Hepatocyte (in vitro differentiated cells): ENCODE measurements at regions not wholly inside any gene's neighbourhood (a gene's known extent, or its start where the extent isn't known, plus 50 kb on each side); places are given as distances from the start of the nearest gene placed in this dataset.

Experiments
- DNase-seq: peaks from one replicate; pipeline ENCODE4 v3.0.0-alpha.2; 2016; ENCODE audit warnings: low spot score
- H2AFZ ChIP-seq: fragments of 200-600 bp; sonication (generic); 2 replicates; pipeline ENCODE4 v1.6.0; 2016; ENCODE audit warnings: antibody characterized with exemption, mild to moderate bottlenecking
- H3K27ac ChIP-seq: fragments of 200-600 bp; sonication (generic); 2 replicates; pipeline ENCODE4 v1.5.1; 2016; ENCODE audit warnings: mild to moderate bottlenecking
- H3K27me3 ChIP-seq: fragments of 200-600 bp; sonication (generic); 2 replicates; pipeline ENCODE4 v1.6.1; 2016
- H3K36me3 ChIP-seq: fragments of 200-600 bp; sonication (generic); replicated peaks from 2 replicates; pipeline ENCODE4 v1.5.1; 2016; ENCODE audit warnings: low read depth; ENCODE audit not compliant: insufficient read depth
- H3K4me1 ChIP-seq: fragments of 200-600 bp; sonication (generic); 2 replicates; pipeline ENCODE4 v1.5.1; 2016; ENCODE audit warnings: mild to moderate bottlenecking, moderate library complexity; ENCODE audit not compliant: insufficient read depth
- H3K4me2 ChIP-seq: fragments of 200-600 bp; sonication (generic); 2 replicates; pipeline ENCODE4 v1.6.0; 2016
- H3K4me3 ChIP-seq: fragments of 200-600 bp; sonication (generic); 2 replicates; pipeline ENCODE4 v1.5.1; 2016; ENCODE audit warnings: mild to moderate bottlenecking
- H3K79me2 ChIP-seq: fragments of 200-600 bp; sonication (generic); 2 replicates; pipeline ENCODE4 v1.6.0; 2017; ENCODE audit warnings: mild to moderate bottlenecking
- H3K9me2 ChIP-seq: fragments of 200-600 bp; sonication (generic); replicated peaks from 2 replicates; pipeline ENCODE4 v1.6.0; 2017; ENCODE audit warnings: mild to moderate bottlenecking; ENCODE audit not compliant: insufficient read depth
- H3K9me3 ChIP-seq: fragments of 200-600 bp; sonication (generic); 2 replicates; pipeline ENCODE4 v1.5.1; 2016; ENCODE audit warnings: low read depth, mild to moderate bottlenecking
- H4K20me1 ChIP-seq: fragments of 200-600 bp; sonication (generic); 2 replicates; pipeline ENCODE4 v1.6.0; 2016; ENCODE audit warnings: mild to moderate bottlenecking; ENCODE audit not compliant: insufficient read depth, poor library complexity, severe bottlenecking
- CTCF ChIP-seq: fragments of 200-600 bp; sonication (generic); IDR thresholded peaks from 2 replicates; pipeline ENCODE4 v1.5.1; 2016; ENCODE audit warnings: antibody characterized with exemption, mild to moderate bottlenecking; ENCODE audit not compliant: poor library complexity
- EZH2 ChIP-seq: fragments of 200-600 bp; sonication (generic); IDR thresholded peaks from 2 replicates; pipeline ENCODE4 v1.6.1; 2016; ENCODE audit warnings: antibody characterized with exemption, mild to moderate bottlenecking, borderline replicate concordance
- EZH2phosphoT487 ChIP-seq: fragments of 200-600 bp; sonication (generic); IDR thresholded peaks from one replicate; pipeline ENCODE4 v1.6.1; 2018; ENCODE audit warnings: antibody characterized with exemption, mild to moderate bottlenecking, low read depth, moderate library complexity; ENCODE audit not compliant: unreplicated experiment, severe bottlenecking
- WGBS: methylation state at CpG from one replicate; pipeline ENCODE4 v1.1.6; 2016; ENCODE audit warnings: low lambda C conversion rate; ENCODE audit errors: missing lambda C conversion rate; 5-methylcytosine and 5-hydroxymethylcytosine counted together

DNA sequence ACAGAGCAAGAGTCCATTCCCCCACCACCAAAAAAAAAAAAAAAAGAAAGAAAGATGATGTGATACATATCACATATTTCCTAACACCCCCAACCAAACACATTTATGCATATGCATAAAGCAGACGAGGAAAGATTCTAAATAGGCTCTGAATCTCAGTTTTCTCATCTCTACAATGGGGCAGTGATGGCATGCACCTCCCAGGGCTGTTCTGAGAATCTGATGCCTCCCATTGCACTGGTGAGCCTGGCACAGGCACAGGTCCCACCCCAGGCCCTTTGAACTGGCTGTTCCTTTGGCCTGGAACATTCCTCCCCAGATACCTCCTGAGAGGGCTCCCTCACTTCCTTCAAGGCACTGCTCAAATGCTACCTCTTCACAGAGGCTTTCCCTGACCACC, 116.5 kb downstream of the C9orf50 start:
- Histone ChIP-seq H4K20me1 (no peaks in the 10 kb centered on the region), H2AFZ (no peak overlapping the region), H3K79me2 (no peaks in the 10 kb centered on the region), H3K9me3 (no peaks in the 10 kb centered on the region), H3K27me3 (no peaks in the 10 kb centered on the region), H3K4me1 (peaks cover 18% of the 10 kb centered on the region), H3K4me2 (no peak overlapping the region), H3K36me3 (no peaks in the 10 kb centered on the region), H3K27ac (no peak overlapping the region), H3K4me3 (no peak overlapping the region), H3K9me2 (no peaks in the 10 kb centered on the region)
- TF ChIP-seq EZH2phosphoT487 (no peak), EZH2 (no peak), CTCF (no peak)
- whole genome bisulfite sequencing, result 94% methylated on average over 1 of the region's 1 CpG
- DNase-seq, result no peak

- Histone ChIP-seq H3K36me3 (no peaks in the 10 kb centered on the region), H3K9me2 (no peaks in the 10 kb centered on the region), H3K4me3 (no peak overlapping the region), H3K9me3 (no peaks in the 10 kb centered on the region), H3K27me3 (no peaks in the 10 kb centered on the region), H4K20me1 (no peaks in the 10 kb centered on the region), H3K79me2 (peaks cover 7% of the 10 kb centered on the region), H3K4me1 (peaks cover 42% of the 10 kb centered on the region), H3K27ac (peak overlapping the region; percentile 94), H2AFZ (no peak overlapping the region), H3K4me2 (no peak overlapping the region)
- DNase-seq, result no peak
- WGBS, result 72% methylated on average over 4 of the region's 4 CpGs
- TF ChIP-seq CTCF, result no peak
- no peak for TF ChIP-seq EZH2
- no peak for TF ChIP-seq EZH2phosphoT487
Observed at GRCh38 chr9:129501771-129502319, 119.1 kb downstream of the C9orf50 start.

GRCh38 chr9:129500863-129501770, 119.8 kb downstream of the C9orf50 start:
- no peaks in the 10 kb centered on the region for H4K20me1 ChIP-seq
- H3K27me3 ChIP-seq, result no peaks in the 10 kb centered on the region
- no peaks in the 10 kb centered on the region for H3K9me2 ChIP-seq
- WGBS, result 87% methylated on average over 12 of the region's 12 CpGs
- no peaks in the 10 kb centered on the region for H3K9me3 ChIP-seq
- peaks cover 46% of the 10 kb centered on the region for H3K4me1 ChIP-seq
- H3K27ac ChIP-seq, result peak overlapping the region; percentile 94
- DNase-seq, result no peak
- H2AFZ ChIP-seq, result no peak overlapping the region
- TF ChIP-seq EZH2phosphoT487, result no peak
- TF ChIP-seq CTCF, result no peak
- TF ChIP-seq EZH2, result no peak
- no peak overlapping the region for H3K4me3 ChIP-seq
- peak overlapping the region; percentile 95 for H3K4me2 ChIP-seq
- no peaks in the 10 kb centered on the region for H3K36me3 ChIP-seq
- peaks cover 7% of the 10 kb centered on the region for H3K79me2 ChIP-seq
